ENCODE measurements at regions not wholly inside any gene's neighbourhood (a gene's known extent, or its start where the extent isn't known, plus 50 kb on each side); places are given as distances from the start of the nearest gene placed in this dataset.

- H3K4me1 ChIP-seq (ENCODE audit: control insufficient read depth, insufficient read depth, low read length): no peaks in the 10 kb centered on the region
These were observed 52.7 kb upstream of the NCK2 start for GRCh38 chr2:105691947-105692390.

More at GRCh38 chr2:105691947-105692390, 52.7 kb upstream of the NCK2 start:
- in situ Hi-C loops (cut with MboI; ENCODE audit: low sequenced_read_pairs): no loop called here
- H3K9me1 ChIP-seq (ENCODE audit: insufficient read depth, low read length): no peaks in the 10 kb centered on the region
- no peak overlapping the region for H3K18ac ChIP-seq (ENCODE audit: low read depth, low read length)
- H2AK9ac ChIP-seq (replicated peaks; ENCODE audit: low read depth, low read length, poor library complexity): no peak overlapping the region
- H3K4me2 ChIP-seq (ENCODE audit: low read depth, low read length): no peak overlapping the region
- intact Hi-C loops (cut with micrococcal nuclease): no loop called here
- no peak overlapping the region for H3K27ac ChIP-seq (ENCODE audit: insufficient read depth, low read length)
- POLR2A ChIA-PET (ENCODE audit: unreplicated experiment): no interaction called here
- TF ChIP-seq MAFK (IDR thresholded peaks at IDR 0.05; ENCODE audit: low read depth, low read length) (no peak), RFX5 (IDR thresholded peaks at IDR 0.05; ENCODE audit: low read depth, low read length) (no peak), CHD1 (IDR thresholded peaks at IDR 0.05; ENCODE audit: low read depth, low read length) (no peak), MAZ (IDR thresholded peaks at IDR 0.05; ENCODE audit: borderline replicate concordance, low read depth, low read length) (no peak), CTCF (conservative IDR thresholded peaks at IDR 0.05; ENCODE audit: low read depth, low read length) (no peak), POLR2A (IDR thresholded peaks at IDR 0.05; ENCODE audit: low read depth, low read length) (no peak), FOS (IDR thresholded peaks at IDR 0.05; ENCODE audit: low read depth, low read length) (no peak), USF2 (IDR thresholded peaks at IDR 0.05; ENCODE audit: low read depth, low read length) (no peak), RAD21 (IDR thresholded peaks at IDR 0.05; ENCODE audit: low read length) (no peak), BHLHE40 (IDR thresholded peaks at IDR 0.05; ENCODE audit: low read depth, low read length) (no peak), MXI1 (IDR thresholded peaks at IDR 0.05; ENCODE audit: borderline replicate concordance, low read depth, low read length) (no peak), ELK1 (IDR thresholded peaks at IDR 0.05; ENCODE audit: borderline replicate concordance, low read depth, low read length) (no peak), CEBPB (IDR thresholded peaks at IDR 0.05; ENCODE audit: low read depth, low read length) (no peak), SMC3 (IDR thresholded peaks at IDR 0.05; ENCODE audit: low read depth, low read length) (no peak)
- peaks cover 2% of the 10 kb centered on the region; the same call in 1 of the 2 replicates for H3K27me3 ChIP-seq (ENCODE audit: control insufficient read depth, insufficient read depth, low read length)
- no peak overlapping the region for H2BK20ac ChIP-seq (ENCODE audit: low read depth, low read length)
- no peaks in the 10 kb centered on the region for H3K79me1 ChIP-seq (ENCODE audit: low read depth in 1 of 2, low read length in 2 of 2)
- no peak overlapping the region for H4K5ac ChIP-seq (ENCODE audit: low read depth, low read length)
- H3K23ac ChIP-seq (ENCODE audit: low read depth, low read length): no peak overlapping the region
- no peaks in the 10 kb centered on the region for H3K36me3 ChIP-seq (ENCODE audit: control insufficient read depth, insufficient read depth, low read length)
- H3K9me3 ChIP-seq (ENCODE audit: control insufficient read depth, insufficient read depth, low read length): no peaks in the 10 kb centered on the region
- H2AK5ac ChIP-seq (ENCODE audit: low read depth, low read length): no peak overlapping the region
- no peaks in the 10 kb centered on the region for H4K20me1 ChIP-seq (ENCODE audit: insufficient read depth, low read length)
- no peak for ATAC-seq (ENCODE audit: low read depth)
- H3K14ac ChIP-seq (replicated peaks; ENCODE audit: low read depth, low read length): no peak overlapping the region
- H2BK120ac ChIP-seq (ENCODE audit: low read depth, low read length): no peak overlapping the region
- no peak overlapping the region for H4K8ac ChIP-seq (ENCODE audit: low read depth in 2 of 2, low read length in 2 of 2)
- CTCF ChIA-PET: no interaction called here
- H3K56ac ChIP-seq (ENCODE audit: extremely low read depth, insufficient read depth, low read length): no peak overlapping the region
- no peak overlapping the region for H2BK5ac ChIP-seq (ENCODE audit: low read depth, low read length, poor library complexity, severe bottlenecking)
- no TSS peak for BruUV-seq (replicated peaks)
- H2BK15ac ChIP-seq (ENCODE audit: low read depth, low read length): no peak overlapping the region
- 60% methylated on average over 5 of the region's 5 CpGs; no CpG with 5 or more reads in 1 of the 2 experiments for WGBS, 2 experiments (ENCODE audit: extremely low coverage in 2 of 2, insufficient read length in 1 of 2)
- H3K4ac ChIP-seq (ENCODE audit: low read depth, low read length): no peak overlapping the region
- dilution Hi-C loops (cut with HindIII; ENCODE audit: low sequenced_read_pairs, unreplicated experiment): no loop called here
- DNase-seq: no peak
- no peak overlapping the region for H3K9ac ChIP-seq (ENCODE audit: low read depth, low read length)
- H4K91ac ChIP-seq (ENCODE audit: insufficient read depth, low read depth, low read length): no peak overlapping the region
- H3K4me3 ChIP-seq (ENCODE audit: insufficient read depth, low read depth, low read length): no peak overlapping the region
- H2AFZ ChIP-seq (replicated peaks; ENCODE audit: low read length, poor library complexity): no peak overlapping the region
